Midbrain (tissue), 1 donor: ENCODE measurements at regions not wholly inside any gene's neighbourhood (a gene's known extent, or its start where the extent isn't known, plus 50 kb on each side); places are given as distances from the start of the nearest gene placed in this dataset.

Experiments
- DNase-seq: peaks from one replicate; lab custom pipeline; 2025; lab: John Stamatoyannopoulos, UW

GRCh38 chr6:90795078-90795477, 208.2 kb upstream of the MAP3K7 start:
- DNase-seq = no peak

GRCh38 chr6:90793771-90794170, 206.9 kb upstream of the MAP3K7 start:
- no peak for DNase-seq

- no peak for DNase-seq
Observed at GRCh38 chr6:90790696-90791095, 203.8 kb upstream of the MAP3K7 start.

GRCh38 chr6:90790058-90790457, 203.2 kb upstream of the MAP3K7 start:
- no peak for DNase-seq

- DNase-seq = no peak
Observed at GRCh38 chr6:90788781-90789180, 201.9 kb upstream of the MAP3K7 start.

- DNase-seq = no peak
Observed at GRCh38 chr6:90787446-90787845, 200.6 kb upstream of the MAP3K7 start.

GRCh38 chr6:90780778-90781177, 193.9 kb upstream of the MAP3K7 start:
- DNase-seq = no peak

- no peak for DNase-seq
Observed at GRCh38 chr6:90780141-90780540, 193.3 kb upstream of the MAP3K7 start.

GRCh38 chr6:90778417-90779203, 191.7 kb upstream of the MAP3K7 start:
- DNase-seq = no peak

GRCh38 chr6:90770778-90771177, 183.9 kb upstream of the MAP3K7 start:
- DNase-seq = no peak

GRCh38 chr6:90765895-90766294, 179.0 kb upstream of the MAP3K7 start:
- DNase-seq = no peak

GRCh38 chr6:90765491-90765890, 178.6 kb upstream of the MAP3K7 start:
- no peak for DNase-seq

- DNase-seq = no peak
Observed at GRCh38 chr6:90764001-90764400, 177.1 kb upstream of the MAP3K7 start.

- no peak for DNase-seq
Observed at GRCh38 chr6:90759664-90760063, 172.8 kb upstream of the MAP3K7 start.

GRCh38 chr6:90758741-90759140, 171.9 kb upstream of the MAP3K7 start:
- DNase-seq = no peak

- DNase-seq = no peak
Observed at GRCh38 chr6:90753820-90754643, 167.2 kb upstream of the MAP3K7 start.

- DNase-seq = no peak
Observed at GRCh38 chr6:90739802-90740201, 152.9 kb upstream of the MAP3K7 start.

- DNase-seq = no peak
Observed at GRCh38 chr6:90739339-90739738, 152.5 kb upstream of the MAP3K7 start.

GRCh38 chr6:90730151-90730673, 143.3 kb upstream of the MAP3K7 start:
- no peak for DNase-seq

- no peak for DNase-seq
Observed at GRCh38 chr6:90729057-90729456, 142.2 kb upstream of the MAP3K7 start.

- DNase-seq = no peak
Observed at GRCh38 chr6:90722648-90723047, 135.8 kb upstream of the MAP3K7 start.

GRCh38 chr6:90720404-90720803, 133.5 kb upstream of the MAP3K7 start:
- no peak for DNase-seq
